B cell (primary cell): ENCODE measurements at regions not wholly inside any gene's neighbourhood (a gene's known extent, or its start where the extent isn't known, plus 50 kb on each side); places are given as distances from the start of the nearest gene placed in this dataset.

Experiments used
- EZH2 ChIP-seq: IDR thresholded peaks from 2 replicates; pipeline ENCODE4 v1.6.1; 2012; ENCODE audit warnings: borderline replicate concordance, low read depth, mild to moderate bottlenecking, moderate library complexity, low read length; ENCODE audit not compliant: insufficient read depth, poor library complexity, severe bottlenecking
- TF ChIP-seq, protein P1 (sequence below): fragments of 200-600 bp; IDR thresholded peaks from one replicate; pipeline ENCODE4 v1.8.0; 2022; ENCODE audit warnings: antibody characterized with exemption, mild to moderate bottlenecking

- TF ChIP-seq EZH2: no peak
- TF ChIP-seq, protein P1, sequence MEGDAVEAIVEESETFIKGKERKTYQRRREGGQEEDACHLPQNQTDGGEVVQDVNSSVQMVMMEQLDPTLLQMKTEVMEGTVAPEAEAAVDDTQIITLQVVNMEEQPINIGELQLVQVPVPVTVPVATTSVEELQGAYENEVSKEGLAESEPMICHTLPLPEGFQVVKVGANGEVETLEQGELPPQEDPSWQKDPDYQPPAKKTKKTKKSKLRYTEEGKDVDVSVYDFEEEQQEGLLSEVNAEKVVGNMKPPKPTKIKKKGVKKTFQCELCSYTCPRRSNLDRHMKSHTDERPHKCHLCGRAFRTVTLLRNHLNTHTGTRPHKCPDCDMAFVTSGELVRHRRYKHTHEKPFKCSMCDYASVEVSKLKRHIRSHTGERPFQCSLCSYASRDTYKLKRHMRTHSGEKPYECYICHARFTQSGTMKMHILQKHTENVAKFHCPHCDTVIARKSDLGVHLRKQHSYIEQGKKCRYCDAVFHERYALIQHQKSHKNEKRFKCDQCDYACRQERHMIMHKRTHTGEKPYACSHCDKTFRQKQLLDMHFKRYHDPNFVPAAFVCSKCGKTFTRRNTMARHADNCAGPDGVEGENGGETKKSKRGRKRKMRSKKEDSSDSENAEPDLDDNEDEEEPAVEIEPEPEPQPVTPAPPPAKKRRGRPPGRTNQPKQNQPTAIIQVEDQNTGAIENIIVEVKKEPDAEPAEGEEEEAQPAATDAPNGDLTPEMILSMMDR: no peak
Observed at GRCh38 chr6:95365454-95365853, 211.9 kb upstream of the MANEA start.
